NB4 (cell line): ENCODE measurements at regions not wholly inside any gene's neighbourhood (a gene's known extent, or its start where the extent isn't known, plus 50 kb on each side); places are given as distances from the start of the nearest gene placed in this dataset.

Experiments
- DNase-seq: peaks from one replicate; pipeline ENCODE4 v3.0.0; 2010; ENCODE audit warnings: low read depth
- H3K4me3 ChIP-seq: one replicate; pipeline ENCODE4 v1.5.1; 2011; ENCODE audit warnings: mild to moderate bottlenecking, low read depth, low read length, moderate library complexity
- CTCF ChIP-seq: IDR thresholded peaks from one replicate; pipeline ENCODE4 v1.5.1; 2012; ENCODE audit warnings: low read depth, low read length
- MYC ChIP-seq: IDR thresholded peaks from 2 replicates; pipeline ENCODE4 v1.6.1; 2011; ENCODE audit warnings: low read depth, low read length
- POLR2A ChIP-seq: IDR thresholded peaks from 2 replicates; pipeline ENCODE4 v1.6.1; 2011; ENCODE audit warnings: mild to moderate bottlenecking; ENCODE audit not compliant: insufficient read length; ENCODE audit errors: extremely low read depth
- TF ChIP-seq, protein P1 (sequence below): IDR thresholded peaks from 2 replicates; pipeline ENCODE4 v1.6.1; 2011; ENCODE audit warnings: low read depth, low read length

DNA sequence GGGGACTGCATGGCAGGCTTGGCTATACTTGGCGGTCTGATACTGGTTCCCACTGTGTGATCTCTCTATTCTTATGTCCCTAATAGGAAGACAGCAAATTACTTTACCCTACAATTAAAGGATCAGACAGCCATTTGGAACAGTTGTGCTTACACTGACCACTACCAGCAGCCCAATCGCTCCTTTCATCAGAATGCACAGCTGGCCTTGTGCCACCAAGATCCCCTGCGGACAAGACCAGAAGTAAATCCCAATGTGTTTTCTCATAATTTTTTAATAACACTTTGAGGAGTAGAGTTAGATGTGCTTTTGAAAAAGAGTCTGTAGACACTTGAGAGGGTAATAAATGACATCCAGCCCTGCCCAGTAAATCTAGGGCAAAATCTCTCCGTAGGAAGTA is 297.2 kb upstream of the ZNF32 start:
- H3K4me3 ChIP-seq, result no peak overlapping the region
- DNase-seq, result no peak
- TF ChIP-seq CTCF, result no peak
- TF ChIP-seq POLR2A, result no peak
- no peak for TF ChIP-seq MYC
- TF ChIP-seq, protein P1, sequence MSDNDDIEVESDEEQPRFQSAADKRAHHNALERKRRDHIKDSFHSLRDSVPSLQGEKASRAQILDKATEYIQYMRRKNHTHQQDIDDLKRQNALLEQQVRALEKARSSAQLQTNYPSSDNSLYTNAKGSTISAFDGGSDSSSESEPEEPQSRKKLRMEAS, result no peak

- DNase-seq, result no peak
These were observed 296.5 kb upstream of the ZNF32 start for GRCh38 chr10:43945094-43945730.

GRCh38 chr10:43944381-43945093 is 295.9 kb upstream of the ZNF32 start:
- TF ChIP-seq POLR2A (no peak), CTCF (no peak), MYC (no peak)
- TF ChIP-seq, protein P1, result no peak
- no peak for DNase-seq
- no peak overlapping the region for H3K4me3 ChIP-seq

More at GRCh38 chr10:43945094-43945730, 296.5 kb upstream of the ZNF32 start:
- H3K4me3 ChIP-seq, result no peak overlapping the region
- no peak for TF ChIP-seq CTCF
- TF ChIP-seq MYC, result no peak
- TF ChIP-seq, protein P1, result no peak
- TF ChIP-seq POLR2A, result no peak

DNA sequence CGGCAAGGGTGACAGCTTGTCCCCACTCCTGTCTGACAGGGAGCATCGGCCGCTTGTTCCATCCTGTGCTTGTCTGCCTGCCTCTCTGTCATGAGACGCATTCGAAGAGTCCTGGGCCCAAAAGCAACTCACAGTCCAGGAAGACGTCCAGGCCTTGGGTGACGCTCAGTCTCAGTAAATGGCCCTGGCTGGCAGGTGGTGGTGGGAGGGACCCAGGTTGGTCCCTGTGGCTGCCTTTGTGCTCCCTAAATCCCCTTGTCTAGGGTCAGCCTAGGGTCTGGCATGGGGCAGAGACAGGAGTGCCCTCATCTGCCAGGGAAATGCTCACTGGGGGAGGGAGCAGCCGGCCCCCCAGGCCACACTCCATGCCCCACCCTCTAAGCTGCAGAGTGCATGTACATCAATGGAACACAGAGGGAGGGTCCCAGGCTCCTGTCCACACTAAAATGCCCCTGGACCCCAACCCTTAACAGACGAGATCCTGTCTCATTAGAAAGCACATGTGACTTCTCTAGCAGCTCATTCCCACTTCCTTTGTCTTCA is 295.2 kb upstream of the ZNF32 start:
- H3K4me3 ChIP-seq, result no peak overlapping the region
- DNase-seq, result no peak
- TF ChIP-seq POLR2A (no peak), CTCF (no peak), MYC (no peak)
- TF ChIP-seq, protein P1, result no peak

- DNase-seq, result no peak
- TF ChIP-seq, protein P1, result no peak
- TF ChIP-seq CTCF, result no peak
- TF ChIP-seq MYC, result no peak
- H3K4me3 ChIP-seq, result no peak overlapping the region
These were observed 294.6 kb upstream of the ZNF32 start for GRCh38 chr10:43943119-43943817.
